ENCODE measurements at regions not wholly inside any gene's neighbourhood (a gene's known extent, or its start where the extent isn't known, plus 50 kb on each side); places are given as distances from the start of the nearest gene placed in this dataset.

DNA sequence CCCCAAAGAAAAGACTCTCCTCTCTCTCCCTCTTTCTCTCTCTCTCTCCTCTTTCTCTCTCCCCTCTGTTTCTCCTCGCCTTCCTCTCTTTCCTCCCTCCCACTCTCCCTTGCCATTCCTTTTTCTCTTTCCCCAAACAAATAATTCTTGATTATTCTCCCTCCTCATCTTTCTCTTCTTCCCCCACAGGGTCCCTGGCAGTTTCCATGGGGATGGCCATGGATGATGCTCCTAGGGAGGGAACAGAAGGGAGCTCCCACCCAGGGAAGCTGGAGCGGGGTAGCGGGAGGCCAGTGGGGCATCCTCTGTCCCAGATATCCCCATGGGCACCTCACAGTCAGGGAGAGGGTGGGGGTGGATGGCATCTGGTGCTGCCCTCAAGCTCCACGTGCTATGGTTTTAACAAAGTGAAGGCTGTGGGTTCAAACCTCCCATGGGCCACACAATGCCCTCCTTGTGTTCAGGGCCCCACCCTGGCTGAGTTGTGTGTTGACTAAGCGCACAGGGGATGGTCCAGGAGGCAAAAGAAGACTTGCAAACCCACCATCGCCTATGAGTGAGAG lies 266.4 kb downstream of the BUD13 start:
- Histone ChIP-seq H2AFZ (ENCODE audit: insufficient read depth, low read depth, low read length, poor library complexity, severe bottlenecking) (no peak overlapping the region), H3K4me3 (replicated peaks in 1 of 3; ENCODE audit: low read depth in 2 of 3, low read length in 3 of 3) (no peak overlapping the region), H3K27ac (ENCODE audit: low read depth in 1 of 2, low read length in 2 of 2) (no peak overlapping the region), H3K27me3 (ENCODE audit: control insufficient read depth in 2 of 2, insufficient read depth in 2 of 2, low read length in 2 of 2) (peaks cover 6 to 19% of the 10 kb centered on the region in 2 donors), H3K36me3 (replicated peaks in 1 of 2; ENCODE audit: control insufficient read depth in 1 of 2, insufficient read depth in 2 of 2, low read length in 2 of 2) (no peaks in the 10 kb centered on the region), H3K79me2 (ENCODE audit: insufficient read depth, low read length) (no peaks in the 10 kb centered on the region), H3K9ac (ENCODE audit: insufficient read depth, low read length, poor library complexity, severe bottlenecking) (no peak overlapping the region), H3K4me2 (replicated peaks; ENCODE audit: extremely low read depth, low read length, poor library complexity, severe bottlenecking) (no peak overlapping the region), H4K20me1 (ENCODE audit: insufficient read depth, low read length) (no peaks in the 10 kb centered on the region), H3K4me1 (ENCODE audit: control insufficient read depth in 1 of 2, insufficient read depth in 2 of 2, low read length in 2 of 2) (no peaks in the 10 kb centered on the region), H3K9me3 (replicated peaks in 1 of 2; ENCODE audit: control insufficient read depth in 1 of 2, insufficient read depth in 1 of 2, low read length in 2 of 2) (no peaks in the 10 kb centered on the region)
- H3K9me3 Mint-ChIP-seq, result peaks cover 0 to 1% (median 0%) of the 10 kb centered on the region in 7 donors
- no peaks in the 10 kb centered on the region for H3K4me1 Mint-ChIP-seq
- H3K27me3 Mint-ChIP-seq (ENCODE audit: low read depth in 3 of 3), result peaks cover 30 to 41% (median 35%) of the 10 kb centered on the region in 3 donors
- WGBS (ENCODE audit: insufficient coverage), result 86% methylated on average over 5 of the region's 6 CpGs
- DNase-seq, result no peak
- TF ChIP-seq, protein P1, sequence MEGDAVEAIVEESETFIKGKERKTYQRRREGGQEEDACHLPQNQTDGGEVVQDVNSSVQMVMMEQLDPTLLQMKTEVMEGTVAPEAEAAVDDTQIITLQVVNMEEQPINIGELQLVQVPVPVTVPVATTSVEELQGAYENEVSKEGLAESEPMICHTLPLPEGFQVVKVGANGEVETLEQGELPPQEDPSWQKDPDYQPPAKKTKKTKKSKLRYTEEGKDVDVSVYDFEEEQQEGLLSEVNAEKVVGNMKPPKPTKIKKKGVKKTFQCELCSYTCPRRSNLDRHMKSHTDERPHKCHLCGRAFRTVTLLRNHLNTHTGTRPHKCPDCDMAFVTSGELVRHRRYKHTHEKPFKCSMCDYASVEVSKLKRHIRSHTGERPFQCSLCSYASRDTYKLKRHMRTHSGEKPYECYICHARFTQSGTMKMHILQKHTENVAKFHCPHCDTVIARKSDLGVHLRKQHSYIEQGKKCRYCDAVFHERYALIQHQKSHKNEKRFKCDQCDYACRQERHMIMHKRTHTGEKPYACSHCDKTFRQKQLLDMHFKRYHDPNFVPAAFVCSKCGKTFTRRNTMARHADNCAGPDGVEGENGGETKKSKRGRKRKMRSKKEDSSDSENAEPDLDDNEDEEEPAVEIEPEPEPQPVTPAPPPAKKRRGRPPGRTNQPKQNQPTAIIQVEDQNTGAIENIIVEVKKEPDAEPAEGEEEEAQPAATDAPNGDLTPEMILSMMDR (IDR thresholded peaks at IDR 0.05), result no peak
- H3K27ac Mint-ChIP-seq, result no peak overlapping the region
- no peaks in the 10 kb centered on the region for H3K36me3 Mint-ChIP-seq
- H3K4me3 Mint-ChIP-seq, result peak overlapping the region in 1 of 2 donors; percentile 25
- intact Hi-C loops (cut with micrococcal nuclease), result no loop called here

- Histone ChIP-seq H3K27ac (ENCODE audit: low read depth in 1 of 2, low read length in 2 of 2) (no peak overlapping the region), H3K4me3 (replicated peaks in 1 of 3; ENCODE audit: low read depth in 2 of 3, low read length in 3 of 3) (no peak overlapping the region), H3K9me3 (replicated peaks in 1 of 2; ENCODE audit: control insufficient read depth in 1 of 2, insufficient read depth in 1 of 2, low read length in 2 of 2) (no peaks in the 10 kb centered on the region), H3K27me3 (ENCODE audit: control insufficient read depth in 2 of 2, insufficient read depth in 2 of 2, low read length in 2 of 2) (peaks cover 13 to 26% of the 10 kb centered on the region in 2 donors), H2AFZ (ENCODE audit: insufficient read depth, low read depth, low read length, poor library complexity, severe bottlenecking) (no peak overlapping the region), H3K9ac (ENCODE audit: insufficient read depth, low read length, poor library complexity, severe bottlenecking) (no peak overlapping the region), H3K4me2 (replicated peaks; ENCODE audit: extremely low read depth, low read length, poor library complexity, severe bottlenecking) (no peak overlapping the region), H3K79me2 (ENCODE audit: insufficient read depth, low read length) (no peaks in the 10 kb centered on the region), H4K20me1 (ENCODE audit: insufficient read depth, low read length) (no peaks in the 10 kb centered on the region), H3K36me3 (replicated peaks in 1 of 2; ENCODE audit: control insufficient read depth in 1 of 2, insufficient read depth in 2 of 2, low read length in 2 of 2) (no peaks in the 10 kb centered on the region), H3K4me1 (ENCODE audit: control insufficient read depth in 1 of 2, insufficient read depth in 2 of 2, low read length in 2 of 2) (no peaks in the 10 kb centered on the region)
- no peaks in the 10 kb centered on the region for H3K36me3 Mint-ChIP-seq
- no peak for DNase-seq
- H3K4me1 Mint-ChIP-seq, result no peaks in the 10 kb centered on the region
- intact Hi-C loops (cut with micrococcal nuclease), result no loop called here
- H3K27ac Mint-ChIP-seq, result no peak overlapping the region
- H3K4me3 Mint-ChIP-seq, result no peak overlapping the region
- TF ChIP-seq, protein P1 (IDR thresholded peaks at IDR 0.05), result no peak
- H3K9me3 Mint-ChIP-seq, result peaks cover 0 to 3% (median 0%) of the 10 kb centered on the region in 7 donors
- peaks cover 36 to 49% (median 40%) of the 10 kb centered on the region in 3 donors for H3K27me3 Mint-ChIP-seq (ENCODE audit: low read depth in 3 of 3)
- 71% methylated on average over 8 of the region's 12 CpGs for WGBS (ENCODE audit: insufficient coverage)
Measured at GRCh38 chr11:116505298-116506262, 267.2 kb downstream of the BUD13 start.

Data from CD14-positive monocyte (primary cell).